COLO829 (cell line): ENCODE measurements at regions not wholly inside any gene's neighbourhood (a gene's known extent, or its start where the extent isn't known, plus 50 kb on each side); places are given as distances from the start of the nearest gene placed in this dataset.
A peak's percentile ranks its signal among the peaks of the same experiment; 100 is the strongest.

ENCODE experiments used
- DNase-seq: peaks from one replicate; pipeline ENCODE4 v3.0.0; 2012; ENCODE audit warnings: low spot score

DNA sequence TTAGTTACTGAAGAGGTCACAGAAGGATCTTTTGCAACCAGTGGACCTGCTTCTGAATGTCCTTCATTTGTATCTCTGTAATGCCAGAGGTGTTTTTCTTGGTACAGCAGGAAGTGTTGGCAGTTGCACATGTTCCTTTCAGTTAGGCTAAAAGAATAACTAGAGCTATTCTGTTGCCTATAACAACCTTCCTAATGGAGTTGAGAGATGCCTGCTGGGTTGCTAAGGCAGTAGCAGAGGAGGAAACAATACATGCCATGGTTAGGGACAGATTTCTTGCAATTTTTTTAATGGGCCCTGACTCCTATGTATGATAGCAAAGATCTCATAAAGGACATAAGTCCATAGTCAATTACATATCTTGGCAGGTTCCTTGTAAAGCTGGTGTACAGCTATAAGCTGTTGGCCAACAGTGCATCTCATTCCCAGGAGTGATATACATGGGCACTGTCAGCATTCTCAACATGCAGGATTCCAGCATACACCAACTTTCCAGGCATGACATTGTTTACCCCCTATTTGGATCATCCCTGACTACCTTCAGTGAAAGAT lies 556.6 kb downstream of the CCER1 start:
- no peak for DNase-seq

DNA sequence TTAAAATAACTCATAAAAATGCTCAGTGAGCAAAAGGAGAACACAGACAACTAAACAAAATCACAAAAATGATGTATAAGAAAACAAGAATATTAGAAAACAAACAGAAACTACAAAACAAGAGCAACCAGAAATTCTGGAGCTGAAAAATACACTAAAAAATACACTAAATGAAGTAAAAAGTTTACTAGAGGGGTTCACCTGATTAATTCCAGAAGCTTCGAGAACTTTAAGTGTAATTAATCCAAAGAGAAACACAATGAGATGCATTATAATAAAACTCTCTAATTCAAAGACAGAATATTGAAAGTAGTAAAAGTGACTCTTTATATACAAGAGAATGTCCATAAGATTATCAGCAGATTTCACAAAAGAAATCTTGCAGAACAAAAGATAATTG lies 558.4 kb downstream of the CCER1 start:
- DNase-seq: no peak

DNA sequence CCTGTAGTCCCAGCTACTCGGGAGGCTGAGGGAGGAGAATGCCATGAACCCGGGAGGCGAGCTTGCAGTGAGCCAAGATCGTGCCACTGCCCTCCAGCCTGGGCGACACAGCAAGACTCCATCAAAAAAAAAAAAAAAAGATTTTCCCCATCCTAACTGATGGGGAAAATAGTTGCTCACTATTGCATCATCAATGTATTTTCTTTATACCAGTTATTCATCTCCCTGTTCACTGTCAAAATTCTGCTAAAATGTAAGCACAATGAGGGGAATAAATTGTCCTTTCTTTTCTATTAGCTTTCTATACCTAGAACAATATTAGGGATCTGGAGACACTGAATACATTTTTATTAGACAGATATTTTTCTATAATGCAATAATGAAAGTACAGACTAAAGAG lies 561.3 kb downstream of the CCER1 start:
- DNase-seq: no peak

DNA sequence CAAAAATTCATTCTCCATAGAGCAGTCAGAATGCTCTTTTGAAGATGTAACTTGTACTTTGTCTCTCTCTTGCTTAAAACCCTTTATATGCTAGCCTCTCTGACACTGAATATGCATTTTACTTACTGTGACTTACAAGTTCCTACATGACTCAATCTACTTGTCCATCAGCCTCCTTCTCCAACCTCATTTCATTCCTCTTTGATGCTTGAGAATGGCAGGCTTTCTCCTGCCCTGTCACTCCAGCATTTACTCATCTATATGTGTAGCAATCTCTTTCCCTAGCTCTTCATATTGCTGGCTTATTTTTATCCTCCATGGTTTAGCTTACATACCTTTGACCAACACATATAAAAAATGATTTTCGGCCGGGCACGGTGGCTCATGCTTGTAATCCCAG lies 561.9 kb downstream of the CCER1 start:
- DNase-seq: no peak

DNA sequence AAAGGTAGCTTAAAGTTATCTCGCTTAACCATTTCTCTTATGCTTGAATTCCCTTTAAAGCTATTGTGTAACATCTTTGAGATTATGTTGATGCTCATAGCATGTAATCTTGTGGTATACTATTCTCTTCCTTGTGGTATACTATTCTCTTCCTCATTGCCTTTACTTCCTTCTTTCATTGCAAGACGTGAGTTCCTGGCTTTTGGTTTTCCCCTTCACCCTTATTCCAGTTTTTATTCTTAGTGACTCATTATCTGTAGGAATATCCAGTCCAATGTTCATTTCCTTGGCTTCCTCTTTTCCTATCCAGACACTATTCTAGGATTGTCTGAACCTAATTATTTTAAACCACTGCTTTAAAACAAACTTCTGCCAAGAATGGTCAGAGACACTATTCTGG lies 564.0 kb downstream of the CCER1 start:
- DNase-seq: no peak

DNA sequence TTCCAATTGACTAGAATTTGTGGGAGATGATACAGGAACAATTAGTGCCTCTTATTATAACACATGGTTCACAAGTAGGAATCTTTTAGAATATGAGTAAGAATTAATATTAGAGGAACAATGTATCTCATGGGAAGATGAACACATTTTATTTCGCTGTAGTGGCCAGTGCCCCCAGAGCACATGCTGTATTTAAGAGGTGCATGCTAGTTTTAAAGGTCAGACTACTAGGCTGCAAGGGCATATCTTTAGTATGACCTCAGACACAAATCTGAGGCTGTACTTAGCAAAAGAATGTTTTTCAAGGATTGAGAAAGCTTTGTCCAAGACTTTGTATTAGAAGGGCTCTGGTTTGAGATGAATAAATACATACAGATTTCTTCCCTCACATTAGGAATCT lies 586.9 kb downstream of the CCER1 start:
- DNase-seq: no peak

DNA sequence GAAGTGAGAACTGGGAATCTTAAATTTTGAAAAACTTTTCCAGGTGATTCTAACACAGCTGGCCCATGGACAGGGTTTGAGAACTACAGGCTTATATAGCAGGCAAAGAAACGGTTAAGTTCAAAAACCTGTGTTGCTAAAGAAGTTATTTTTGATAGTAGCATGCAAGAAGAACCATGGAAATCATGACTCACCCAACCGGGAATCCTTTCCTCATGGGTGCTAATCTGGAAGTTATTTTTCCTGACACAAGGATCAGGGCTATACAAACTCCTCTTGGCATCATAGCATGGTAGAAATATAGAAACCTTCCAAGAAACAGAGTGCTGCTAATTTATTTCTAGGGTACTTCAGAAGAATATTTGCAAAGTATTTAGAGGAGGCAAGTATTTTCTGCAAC lies 588.7 kb downstream of the CCER1 start:
- DNase-seq: no peak

DNA sequence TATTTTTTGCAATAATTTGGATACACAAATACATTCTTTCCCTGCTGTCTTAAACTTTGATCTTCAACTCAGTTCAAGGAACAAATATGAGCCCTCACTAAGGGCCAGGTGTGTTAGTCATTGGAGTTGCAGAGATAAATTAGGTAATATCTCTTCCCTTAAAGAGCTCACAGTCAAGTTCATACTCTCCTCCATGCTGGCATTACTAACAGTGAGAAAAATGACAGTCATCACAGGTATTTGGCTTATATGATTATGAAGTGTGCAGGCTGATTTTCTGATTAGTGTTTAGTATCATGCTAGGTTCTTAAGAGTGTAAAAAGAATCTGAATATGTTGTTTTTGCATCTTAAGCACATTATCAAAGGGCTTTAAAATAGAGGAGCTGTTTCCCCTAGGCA lies 594.7 kb downstream of the CCER1 start:
- no peak for DNase-seq

DNA sequence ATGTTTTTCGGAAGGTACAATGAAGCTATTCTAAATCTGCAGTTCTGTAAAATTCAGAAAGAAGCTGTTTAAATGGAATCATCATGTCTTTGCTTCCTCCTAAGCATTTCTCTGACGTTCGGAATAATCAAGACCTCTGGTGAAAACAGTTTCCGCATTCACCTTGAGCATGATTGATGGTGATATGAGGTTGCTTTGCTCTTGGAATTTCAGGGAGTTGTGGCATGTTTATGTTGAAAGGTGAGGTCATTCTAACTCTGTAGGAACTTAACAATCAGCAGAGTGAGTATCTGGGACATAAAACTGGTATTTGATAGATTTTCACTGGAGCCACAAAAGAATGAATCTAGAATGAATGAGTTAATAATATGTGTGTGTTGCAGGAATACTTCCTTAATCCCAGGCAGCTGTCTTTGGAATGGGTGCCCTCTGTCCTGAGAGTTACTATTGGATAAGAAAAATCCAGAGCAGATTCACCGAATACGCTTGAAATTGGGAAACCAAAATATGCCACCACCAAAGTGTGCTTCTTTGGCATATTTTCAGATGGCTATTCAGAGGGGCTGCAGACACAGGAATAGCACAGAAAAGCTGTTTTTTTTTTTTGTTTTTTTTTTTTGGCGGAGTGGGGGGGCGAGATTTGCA lies 599.1 kb downstream of the CCER1 start:
- DNase-seq: no peak

DNA sequence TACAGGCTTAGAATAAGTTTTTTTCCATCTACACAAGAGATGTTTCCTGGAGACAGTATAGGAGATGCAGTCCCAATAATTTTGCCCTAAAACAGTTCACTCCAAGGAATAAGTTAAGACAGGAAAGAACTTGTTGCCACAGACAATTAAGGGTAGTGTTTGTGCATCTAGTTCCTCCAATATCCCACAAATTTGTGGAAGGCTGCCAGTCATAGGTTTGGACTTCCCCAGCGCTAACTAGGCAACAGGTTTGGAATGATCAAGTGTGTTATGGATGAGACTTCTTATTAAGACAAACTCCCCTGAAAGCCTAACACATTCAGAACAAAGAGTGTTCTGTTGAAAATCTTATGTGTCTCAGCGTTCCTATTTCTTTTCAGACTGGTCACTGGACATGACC lies 611.0 kb downstream of the CCER1 start:
- DNase-seq: no peak

DNA sequence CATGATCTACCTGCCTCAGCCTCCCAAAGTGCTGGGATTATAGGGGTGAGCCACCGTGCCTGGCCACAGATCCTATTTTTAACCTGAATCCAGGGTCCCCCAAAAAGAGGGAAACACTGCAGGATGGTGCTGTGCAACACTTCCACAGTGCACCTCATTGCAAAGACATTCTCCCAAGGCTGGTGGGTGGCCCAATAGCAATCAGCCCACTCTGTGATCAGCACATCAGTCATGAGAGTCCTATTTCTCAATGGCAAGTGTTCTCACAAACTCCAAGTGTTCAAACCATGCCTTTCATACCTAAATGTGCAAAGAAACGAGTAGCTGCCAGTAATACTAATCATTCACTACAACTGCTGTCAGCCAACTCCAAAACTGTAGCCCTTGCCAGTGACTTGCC lies 612.9 kb downstream of the CCER1 start:
- DNase-seq: no peak

DNA sequence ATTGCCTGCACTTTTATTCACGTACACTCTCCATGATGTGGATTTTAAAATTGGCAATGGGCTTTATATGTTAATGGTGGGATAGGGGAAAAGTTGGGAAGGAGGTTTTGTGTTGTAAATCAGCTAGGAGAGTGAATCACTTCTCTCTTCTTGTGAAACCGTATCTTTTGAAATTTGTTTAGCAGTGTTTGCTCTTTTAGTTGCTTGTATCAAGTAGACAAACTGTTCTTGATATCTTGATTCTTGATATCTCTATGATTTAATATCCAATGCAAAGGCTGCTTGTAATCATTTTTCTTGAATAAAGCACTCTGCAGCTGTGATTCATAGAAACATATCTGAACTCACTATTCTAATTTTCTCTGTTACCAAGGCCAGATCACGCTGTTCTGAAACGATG lies 615.1 kb downstream of the CCER1 start:
- no peak for DNase-seq

DNA sequence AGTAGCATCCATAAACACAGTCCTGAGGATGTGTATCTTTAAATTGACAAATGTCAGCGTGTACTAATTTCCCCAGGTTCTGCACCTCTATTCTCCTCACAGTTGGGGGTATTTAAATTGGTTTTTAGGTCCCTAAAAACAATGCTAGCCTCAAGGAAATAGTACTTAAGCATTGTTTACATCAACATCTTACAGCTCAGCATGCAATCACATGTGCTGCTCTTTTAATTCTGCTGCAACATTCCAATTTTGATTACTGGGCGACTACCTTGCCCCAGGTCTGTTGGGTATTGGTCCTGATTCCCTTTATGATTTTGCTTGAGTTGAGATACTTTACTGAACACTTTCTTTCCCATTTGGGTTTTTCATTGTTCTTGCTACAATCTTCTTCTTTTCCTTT lies 616.6 kb downstream of the CCER1 start:
- DNase-seq: no peak

DNA sequence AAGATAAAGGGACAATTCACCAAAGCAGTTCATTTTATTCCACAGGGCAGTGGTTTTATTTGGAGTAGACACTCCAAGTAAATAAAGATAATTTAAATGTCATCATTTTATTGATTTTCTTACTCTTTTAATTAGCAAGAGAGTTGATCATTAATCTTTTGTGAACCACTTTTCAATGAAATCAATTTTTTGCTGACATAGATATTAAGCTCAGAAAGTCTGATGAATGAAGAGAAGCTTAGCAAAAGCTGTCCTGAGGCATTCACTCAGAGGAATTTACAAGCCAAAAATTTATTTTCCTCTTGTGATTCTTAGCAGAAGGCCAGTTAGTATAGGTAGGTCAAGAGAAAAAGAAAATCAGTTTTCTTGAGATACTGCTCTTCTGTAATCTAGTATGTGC lies 618.0 kb downstream of the CCER1 start:
- no peak for DNase-seq

DNA sequence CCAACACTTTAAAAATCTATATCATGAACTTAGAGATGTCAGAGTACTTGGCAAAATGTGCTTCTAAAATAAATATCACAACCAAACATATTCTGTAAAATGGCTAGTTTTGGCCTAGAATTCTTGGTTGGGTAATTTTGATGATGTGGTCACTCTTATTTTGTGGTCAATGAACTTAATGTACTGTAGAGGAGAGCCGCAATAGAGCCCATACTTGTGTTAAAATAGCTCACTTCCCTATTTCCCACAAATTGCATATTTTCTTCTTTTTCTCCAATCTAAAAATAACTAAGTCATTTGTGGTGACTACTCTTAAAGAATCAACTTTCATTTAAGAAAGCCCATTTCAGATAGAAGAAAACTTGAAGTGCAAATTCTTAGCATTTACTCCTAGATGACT lies 619.4 kb downstream of the CCER1 start:
- DNase-seq: no peak

DNA sequence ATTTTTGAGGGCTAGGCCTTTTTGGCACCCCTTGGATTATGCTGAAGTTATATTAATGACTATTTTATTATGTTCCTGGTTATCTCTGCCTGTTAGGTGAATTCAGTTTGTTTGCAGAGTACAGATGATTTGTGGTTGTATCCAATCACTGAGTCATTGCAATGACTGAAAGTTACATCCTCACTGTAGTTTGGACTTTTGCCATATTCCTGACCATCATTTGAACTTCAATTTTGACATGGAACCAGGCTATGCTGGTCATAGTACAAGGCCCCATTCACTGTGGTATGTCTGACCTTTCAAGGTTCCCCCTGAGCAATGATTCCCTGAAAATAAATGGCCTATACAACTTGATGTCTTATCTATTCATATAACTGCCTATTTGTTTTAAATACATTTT lies 621.0 kb downstream of the CCER1 start:
- DNase-seq: peak; percentile 83

DNA sequence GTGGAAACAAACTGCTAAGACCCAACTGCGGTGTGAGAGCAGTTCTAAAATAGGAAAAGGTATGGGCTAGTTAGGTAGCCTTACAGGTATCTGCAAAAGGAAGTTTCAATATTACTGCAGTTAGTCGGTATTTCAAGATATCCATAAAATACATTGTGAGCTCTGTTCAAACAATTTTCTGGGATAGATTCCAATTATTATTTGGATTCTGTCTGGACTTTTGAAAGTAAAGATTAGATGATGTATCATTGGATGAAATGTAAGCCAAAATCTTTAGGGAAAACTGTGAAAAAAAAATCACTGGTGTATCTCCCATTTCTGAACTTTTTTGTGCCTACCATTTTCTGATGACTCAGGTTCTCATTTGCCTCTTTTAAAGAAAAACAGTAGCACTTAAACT lies 621.6 kb downstream of the CCER1 start:
- no peak for DNase-seq

DNA sequence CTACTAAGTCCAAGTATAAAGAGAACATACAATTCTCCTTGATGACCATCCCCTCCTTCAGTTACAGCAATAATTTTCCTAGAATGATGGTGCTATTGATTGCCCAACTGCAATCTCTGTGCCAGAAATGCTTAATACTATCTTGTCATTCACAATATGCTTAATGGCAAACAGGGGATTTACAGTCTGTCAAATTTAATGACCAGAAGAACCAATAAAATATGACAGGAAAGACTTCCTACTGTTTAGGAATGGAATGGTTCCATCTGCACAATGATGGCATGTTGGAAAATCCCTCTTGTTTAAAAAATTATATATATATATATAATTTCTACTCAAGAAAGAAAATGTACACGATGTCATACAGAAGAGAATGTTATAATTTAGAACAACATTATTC lies 623.2 kb downstream of the CCER1 start:
- no peak for DNase-seq

DNA sequence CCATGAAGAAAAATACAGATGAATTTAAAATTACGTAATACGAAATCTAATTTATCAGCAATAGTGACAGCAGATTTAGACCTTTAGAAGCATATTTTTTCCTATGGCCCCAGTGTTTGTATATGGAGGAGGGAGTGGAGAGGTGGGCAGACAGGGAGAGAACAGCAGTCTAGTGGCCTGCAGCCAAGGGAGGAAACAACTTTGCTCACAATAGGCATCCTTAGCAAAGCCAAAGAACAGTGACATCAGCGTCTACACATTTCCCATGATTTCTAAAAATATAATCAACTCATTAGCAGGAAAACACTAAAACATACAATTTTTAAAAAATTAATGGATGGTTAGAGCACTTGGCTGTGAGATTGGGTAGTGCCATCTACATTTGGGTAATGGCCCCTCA lies 622.6 kb upstream of the ATP2B1 start:
- DNase-seq: no peak

DNA sequence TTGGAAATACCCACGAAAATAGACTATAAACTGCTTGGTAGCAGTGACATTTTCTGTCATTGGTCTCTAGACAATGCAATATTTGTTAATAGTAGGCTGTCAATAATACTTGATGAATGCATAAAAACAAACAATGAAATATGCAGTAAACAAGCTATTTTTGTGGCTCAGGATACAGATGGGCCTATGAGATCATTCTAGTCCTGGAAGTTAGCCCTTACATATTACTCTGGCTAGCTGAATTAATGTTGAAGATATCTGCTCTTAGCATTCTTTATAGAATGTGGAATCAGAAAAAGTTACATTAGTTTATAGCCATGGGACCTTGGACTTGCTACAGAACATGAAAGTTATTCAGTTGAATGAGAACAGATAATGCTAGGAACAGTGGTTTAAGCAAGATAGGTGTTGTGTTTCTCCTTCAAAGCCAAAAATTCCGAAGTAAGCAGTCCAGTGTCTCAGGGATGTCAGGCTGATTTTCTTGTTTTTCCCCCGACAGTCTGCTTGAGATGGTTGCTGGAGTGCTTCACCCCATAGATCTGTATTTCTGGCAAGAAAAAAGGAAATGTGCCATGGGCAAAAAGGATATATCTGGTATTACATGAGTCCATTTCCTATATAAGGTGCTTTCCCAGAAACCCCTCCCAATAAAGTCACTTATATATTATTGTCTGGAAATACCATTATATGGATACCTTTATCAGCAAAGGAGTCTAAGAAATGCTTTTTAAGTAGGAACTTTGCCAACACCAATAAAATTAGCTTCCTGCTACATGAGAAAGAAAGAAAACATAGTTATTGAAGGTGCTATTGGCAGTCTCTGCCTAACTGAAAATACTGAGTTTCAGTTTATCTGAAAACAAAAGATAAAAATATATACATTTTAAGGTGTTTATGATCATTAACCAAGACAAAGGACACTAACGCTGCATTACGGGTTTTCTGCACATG lies 619.4 kb upstream of the ATP2B1 start:
- DNase-seq: no peak

DNA sequence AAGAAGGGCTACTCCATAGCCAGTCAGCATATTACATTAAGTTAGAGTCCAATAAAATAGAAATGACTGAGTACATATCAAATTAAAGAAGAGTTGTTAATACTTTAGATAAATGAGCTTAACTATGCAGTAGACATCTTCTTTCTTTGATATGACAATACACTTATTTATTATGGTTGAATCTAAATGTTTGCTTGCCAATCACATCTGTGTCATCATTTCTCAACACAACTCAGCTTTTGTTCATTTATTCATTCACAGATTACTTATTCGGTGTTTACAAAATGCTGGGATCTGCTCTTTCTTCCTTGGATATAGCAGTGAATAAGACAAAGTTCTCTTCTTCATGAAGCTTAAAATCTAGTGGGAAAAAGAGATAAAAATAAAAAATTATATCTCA lies 614.6 kb upstream of the ATP2B1 start:
- peak; percentile 30 for DNase-seq

DNA sequence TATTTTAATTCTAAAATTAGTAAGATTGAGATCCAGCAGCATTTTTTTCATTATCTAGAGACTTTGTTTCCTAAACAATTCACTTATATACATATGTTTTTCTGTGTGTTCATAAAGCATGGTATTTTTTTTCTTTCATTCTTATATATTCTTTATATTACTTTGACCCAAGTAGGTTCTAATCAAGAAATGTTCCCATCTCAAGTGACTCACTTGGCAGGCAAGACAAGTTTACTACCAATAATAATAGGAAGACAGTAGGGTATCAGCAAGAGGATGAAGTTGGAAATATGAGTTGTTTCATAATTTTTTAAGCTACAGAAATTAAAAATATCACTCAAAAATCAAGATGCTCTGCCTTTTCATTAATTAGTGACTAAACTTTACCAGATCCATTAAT lies 613.4 kb upstream of the ATP2B1 start:
- no peak for DNase-seq

DNA sequence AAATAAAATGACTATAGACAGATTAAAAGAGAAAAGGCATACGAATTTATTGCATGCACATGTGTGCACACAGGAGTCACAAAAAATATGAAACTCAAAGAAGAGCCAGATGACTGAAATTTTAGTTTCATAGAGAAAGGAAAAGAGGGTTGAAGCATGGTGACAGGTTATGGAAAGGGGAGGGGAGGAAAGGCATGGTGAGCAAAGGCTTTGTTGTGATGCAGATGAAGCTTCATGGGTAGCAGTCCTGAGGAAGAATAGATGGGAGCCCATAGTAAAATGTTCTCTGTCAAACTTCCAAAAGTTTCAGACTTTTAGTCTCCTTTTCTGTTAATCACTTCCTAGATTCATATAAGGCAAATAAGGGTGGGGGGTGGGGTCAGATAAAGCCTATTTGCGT lies 612.7 kb upstream of the ATP2B1 start:
- DNase-seq: no peak

DNA sequence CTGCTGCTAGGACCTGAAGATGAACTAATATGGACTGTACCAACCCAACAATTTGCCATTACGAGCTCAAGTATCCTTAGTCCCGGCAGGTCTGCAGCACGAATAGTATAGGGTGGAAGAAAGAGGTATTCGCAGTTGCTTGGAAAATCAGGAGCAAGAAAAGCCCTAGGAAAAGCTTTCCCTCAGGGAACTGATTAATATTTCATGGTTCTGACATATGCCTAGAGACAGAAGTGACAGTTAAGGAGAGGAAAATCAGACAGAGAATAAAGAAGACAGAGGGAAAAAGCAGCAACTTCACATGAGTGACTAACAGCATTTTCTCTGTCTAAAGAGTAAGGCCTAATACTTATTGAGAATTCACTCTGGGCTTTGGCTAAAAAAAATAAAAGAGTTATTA lies 602.9 kb upstream of the ATP2B1 start:
- DNase-seq: no peak
